ENCODE measurements at regions not wholly inside any gene's neighbourhood (a gene's known extent, or its start where the extent isn't known, plus 50 kb on each side); places are given as distances from the start of the nearest gene placed in this dataset.

- H3K36me3 ChIP-seq (ENCODE audit: control insufficient read depth, insufficient read depth, low read length): no peaks in the 10 kb centered on the region
- H3K9me3 ChIP-seq (ENCODE audit: control insufficient read depth, low read length): no peaks in the 10 kb centered on the region
- H3K4me3 ChIP-seq (ENCODE audit: insufficient read depth, low read depth, low read length, poor library complexity, severe bottlenecking): no peak overlapping the region
- no peak for DNase-seq
- H3K27me3 ChIP-seq (replicated peaks; ENCODE audit: control insufficient read depth, insufficient read depth, low read length, poor library complexity, severe bottlenecking): no peaks in the 10 kb centered on the region
- H3K27ac ChIP-seq (ENCODE audit: insufficient read depth, low read length, poor library complexity, severe bottlenecking): no peak overlapping the region
- no peaks in the 10 kb centered on the region for H3K4me1 ChIP-seq (ENCODE audit: control insufficient read depth, insufficient read depth, low read length, poor library complexity, severe bottlenecking)
These were observed 132.2 kb downstream of the SNX5 start for GRCh38 chr20:17836303-17836861.

DNA sequence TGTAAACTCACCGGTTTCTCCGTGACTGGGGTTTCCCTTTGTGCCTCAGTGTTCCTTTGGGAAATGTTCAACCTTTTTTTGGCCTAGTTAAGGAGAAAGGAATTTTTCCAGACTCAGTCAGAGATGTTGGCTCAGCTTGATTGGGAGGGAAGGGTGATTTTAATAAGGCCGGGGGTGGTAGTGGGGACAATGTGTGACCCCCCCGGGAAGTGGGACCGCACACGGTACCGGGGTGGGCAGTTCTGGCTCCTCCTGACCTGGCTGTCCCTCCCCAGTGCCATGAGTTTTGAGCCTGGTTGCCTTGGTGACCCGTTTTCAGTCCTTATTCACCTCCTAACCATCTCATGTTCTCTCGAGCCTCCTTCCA, 132.7 kb downstream of the SNX5 start:
- DNase-seq: no peak
- Histone ChIP-seq H3K4me3 (ENCODE audit: insufficient read depth, low read depth, low read length, poor library complexity, severe bottlenecking) (no peak overlapping the region), H3K36me3 (ENCODE audit: control insufficient read depth, insufficient read depth, low read length) (no peaks in the 10 kb centered on the region), H3K9me3 (ENCODE audit: control insufficient read depth, low read length) (no peaks in the 10 kb centered on the region), H3K4me1 (ENCODE audit: control insufficient read depth, insufficient read depth, low read length, poor library complexity, severe bottlenecking) (no peaks in the 10 kb centered on the region), H3K27ac (ENCODE audit: insufficient read depth, low read length, poor library complexity, severe bottlenecking) (no peak overlapping the region), H3K27me3 (replicated peaks; ENCODE audit: control insufficient read depth, insufficient read depth, low read length, poor library complexity, severe bottlenecking) (no peaks in the 10 kb centered on the region)

DNA sequence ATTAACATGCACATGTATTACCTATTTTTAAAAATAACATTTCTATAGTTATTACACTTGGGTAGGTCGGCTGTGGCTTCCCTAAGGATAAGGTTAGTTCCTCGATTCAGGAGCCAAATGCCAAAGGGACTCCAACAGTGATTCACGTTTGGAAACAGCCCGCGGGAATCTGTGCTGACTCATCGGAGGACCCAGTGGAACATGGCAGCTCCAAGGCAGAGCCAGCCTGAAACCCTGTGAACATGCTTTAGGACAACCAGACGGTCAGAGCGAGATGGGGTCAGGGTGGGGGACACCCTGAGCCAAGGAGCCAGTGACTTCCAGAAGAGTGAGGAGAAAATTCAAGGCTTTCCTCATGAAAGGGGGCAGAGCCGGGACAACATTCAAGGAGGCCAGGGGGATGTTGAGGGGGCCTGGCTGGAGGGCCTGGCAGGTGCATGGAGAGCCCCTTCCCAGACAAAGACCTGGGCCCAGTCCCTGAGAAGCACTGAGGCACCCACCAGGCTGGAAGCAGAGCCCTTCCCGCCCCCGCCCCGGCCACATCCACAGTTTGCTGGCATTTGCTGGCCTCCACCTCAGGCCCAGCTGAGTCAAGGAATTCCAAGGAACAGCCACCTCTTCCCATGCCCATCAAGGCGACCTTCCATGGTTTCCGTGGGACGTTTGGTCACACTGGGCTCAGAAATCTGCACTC, 133.2 kb downstream of the SNX5 start:
- Histone ChIP-seq H3K27ac (ENCODE audit: insufficient read depth, low read length, poor library complexity, severe bottlenecking) (no peak overlapping the region), H3K27me3 (replicated peaks; ENCODE audit: control insufficient read depth, insufficient read depth, low read length, poor library complexity, severe bottlenecking) (no peaks in the 10 kb centered on the region), H3K4me3 (ENCODE audit: insufficient read depth, low read depth, low read length, poor library complexity, severe bottlenecking) (no peak overlapping the region), H3K36me3 (ENCODE audit: control insufficient read depth, insufficient read depth, low read length) (no peaks in the 10 kb centered on the region), H3K9me3 (ENCODE audit: control insufficient read depth, low read length) (no peaks in the 10 kb centered on the region), H3K4me1 (ENCODE audit: control insufficient read depth, insufficient read depth, low read length, poor library complexity, severe bottlenecking) (no peaks in the 10 kb centered on the region)
- no peak for DNase-seq

DNA sequence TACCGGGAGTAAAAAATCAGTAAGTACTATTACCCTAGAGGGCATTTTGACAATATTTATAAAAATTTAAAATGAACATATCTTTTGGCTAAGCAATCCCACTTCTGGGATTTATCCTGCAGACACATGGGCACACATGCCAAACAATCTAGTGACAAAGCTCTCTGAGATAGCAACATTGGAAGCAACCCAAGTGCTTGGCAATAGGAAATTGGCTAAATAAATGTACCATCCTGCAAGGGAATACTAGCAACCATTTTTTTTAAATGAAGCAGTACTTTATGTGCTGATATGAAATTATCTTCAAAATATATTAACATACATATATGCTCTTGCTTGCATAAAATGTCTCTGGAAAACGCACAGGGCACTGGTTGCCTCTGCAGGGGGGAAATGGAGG, 133.8 kb downstream of the SNX5 start:
- DNase-seq: no peak
- no peaks in the 10 kb centered on the region for H3K36me3 ChIP-seq (ENCODE audit: control insufficient read depth, insufficient read depth, low read length)
- H3K27ac ChIP-seq (ENCODE audit: insufficient read depth, low read length, poor library complexity, severe bottlenecking): no peak overlapping the region
- no peaks in the 10 kb centered on the region for H3K27me3 ChIP-seq (replicated peaks; ENCODE audit: control insufficient read depth, insufficient read depth, low read length, poor library complexity, severe bottlenecking)
- H3K4me1 ChIP-seq (ENCODE audit: control insufficient read depth, insufficient read depth, low read length, poor library complexity, severe bottlenecking): no peaks in the 10 kb centered on the region
- no peak overlapping the region for H3K4me3 ChIP-seq (ENCODE audit: insufficient read depth, low read depth, low read length, poor library complexity, severe bottlenecking)
- H3K9me3 ChIP-seq (ENCODE audit: control insufficient read depth, low read length): no peaks in the 10 kb centered on the region

DNA sequence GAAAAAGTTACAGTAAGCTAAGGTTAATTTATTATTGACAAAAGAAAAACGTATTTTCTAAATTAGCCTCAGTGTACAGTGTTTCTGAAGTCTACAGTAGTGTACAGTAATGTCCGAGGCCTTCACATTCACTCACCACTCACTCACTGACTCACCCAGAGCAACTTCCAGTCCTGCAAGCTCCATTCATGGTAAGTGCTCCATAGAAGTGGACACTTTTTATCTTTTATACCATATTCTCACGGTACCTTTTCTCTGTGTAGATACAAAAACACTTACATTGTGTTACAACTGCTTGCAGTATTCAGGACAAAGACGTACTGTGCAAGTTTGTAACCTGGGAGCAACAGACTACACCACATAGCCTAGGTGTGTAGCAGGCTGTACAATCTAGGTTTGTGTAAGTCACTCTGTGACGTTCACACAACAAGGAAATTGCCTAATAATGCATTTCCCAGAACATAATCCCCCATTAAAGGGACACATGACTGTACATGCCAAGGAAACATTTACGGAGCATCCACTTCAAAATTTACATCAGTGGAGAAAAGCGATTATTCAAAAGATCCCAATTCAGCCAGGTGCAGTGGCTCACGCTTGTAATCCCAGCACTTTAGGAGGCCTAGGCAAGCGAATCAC, 133.4 kb downstream of the BANF2 start:
- H3K27ac ChIP-seq (ENCODE audit: insufficient read depth, low read length, poor library complexity, severe bottlenecking): no peak overlapping the region
- H3K4me1 ChIP-seq (ENCODE audit: control insufficient read depth, insufficient read depth, low read length, poor library complexity, severe bottlenecking): no peaks in the 10 kb centered on the region
- no peaks in the 10 kb centered on the region for H3K27me3 ChIP-seq (replicated peaks; ENCODE audit: control insufficient read depth, insufficient read depth, low read length, poor library complexity, severe bottlenecking)
- DNase-seq: no peak
- H3K36me3 ChIP-seq (ENCODE audit: control insufficient read depth, insufficient read depth, low read length): no peaks in the 10 kb centered on the region
- H3K9me3 ChIP-seq (ENCODE audit: control insufficient read depth, low read length): no peaks in the 10 kb centered on the region
- H3K4me3 ChIP-seq (ENCODE audit: insufficient read depth, low read depth, low read length, poor library complexity, severe bottlenecking): no peak overlapping the region

DNA sequence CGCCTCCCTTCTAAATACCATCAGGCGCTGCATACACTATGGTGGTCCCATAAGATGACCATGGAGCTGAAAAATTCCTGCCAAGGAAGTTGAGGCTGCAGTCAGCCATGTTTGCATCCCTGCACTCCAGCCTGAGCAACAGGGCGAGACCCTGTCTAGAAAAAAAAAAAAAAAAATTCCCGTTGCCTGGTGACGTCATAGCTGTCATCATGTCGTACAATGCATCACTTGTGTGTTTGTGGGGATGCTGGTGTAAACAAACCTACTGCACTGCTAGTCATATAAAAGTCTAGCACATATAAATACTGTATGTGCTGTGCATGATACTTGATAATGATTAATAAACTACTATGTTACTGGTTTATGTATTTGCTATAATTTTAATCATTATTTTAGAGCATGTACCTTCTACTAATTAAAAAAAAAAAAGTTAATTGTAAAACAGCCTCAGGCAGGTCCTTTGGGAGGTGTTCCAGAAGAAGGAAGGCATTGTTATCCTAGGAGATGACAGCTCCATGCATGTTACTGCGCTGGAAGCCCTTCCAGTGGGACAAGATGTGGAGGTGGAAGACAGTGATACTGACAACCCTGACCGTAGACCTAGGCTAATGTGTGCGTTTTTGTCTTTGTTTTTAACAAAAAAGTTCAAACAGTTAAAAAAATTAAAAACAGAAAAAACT, 132.6 kb downstream of the BANF2 start:
- H3K36me3 ChIP-seq (ENCODE audit: control insufficient read depth, insufficient read depth, low read length): no peaks in the 10 kb centered on the region
- DNase-seq: no peak
- no peak overlapping the region for H3K4me3 ChIP-seq (ENCODE audit: insufficient read depth, low read depth, low read length, poor library complexity, severe bottlenecking)
- H3K27me3 ChIP-seq (replicated peaks; ENCODE audit: control insufficient read depth, insufficient read depth, low read length, poor library complexity, severe bottlenecking): no peaks in the 10 kb centered on the region
- no peaks in the 10 kb centered on the region for H3K4me1 ChIP-seq (ENCODE audit: control insufficient read depth, insufficient read depth, low read length, poor library complexity, severe bottlenecking)
- H3K27ac ChIP-seq (ENCODE audit: insufficient read depth, low read length, poor library complexity, severe bottlenecking): no peak overlapping the region
- H3K9me3 ChIP-seq (ENCODE audit: control insufficient read depth, low read length): no peaks in the 10 kb centered on the region

GRCh38 chr20:17828598-17829144, 128.9 kb downstream of the BANF2 start:
- H3K36me3 ChIP-seq (ENCODE audit: control insufficient read depth, insufficient read depth, low read length): no peaks in the 10 kb centered on the region

DNA sequence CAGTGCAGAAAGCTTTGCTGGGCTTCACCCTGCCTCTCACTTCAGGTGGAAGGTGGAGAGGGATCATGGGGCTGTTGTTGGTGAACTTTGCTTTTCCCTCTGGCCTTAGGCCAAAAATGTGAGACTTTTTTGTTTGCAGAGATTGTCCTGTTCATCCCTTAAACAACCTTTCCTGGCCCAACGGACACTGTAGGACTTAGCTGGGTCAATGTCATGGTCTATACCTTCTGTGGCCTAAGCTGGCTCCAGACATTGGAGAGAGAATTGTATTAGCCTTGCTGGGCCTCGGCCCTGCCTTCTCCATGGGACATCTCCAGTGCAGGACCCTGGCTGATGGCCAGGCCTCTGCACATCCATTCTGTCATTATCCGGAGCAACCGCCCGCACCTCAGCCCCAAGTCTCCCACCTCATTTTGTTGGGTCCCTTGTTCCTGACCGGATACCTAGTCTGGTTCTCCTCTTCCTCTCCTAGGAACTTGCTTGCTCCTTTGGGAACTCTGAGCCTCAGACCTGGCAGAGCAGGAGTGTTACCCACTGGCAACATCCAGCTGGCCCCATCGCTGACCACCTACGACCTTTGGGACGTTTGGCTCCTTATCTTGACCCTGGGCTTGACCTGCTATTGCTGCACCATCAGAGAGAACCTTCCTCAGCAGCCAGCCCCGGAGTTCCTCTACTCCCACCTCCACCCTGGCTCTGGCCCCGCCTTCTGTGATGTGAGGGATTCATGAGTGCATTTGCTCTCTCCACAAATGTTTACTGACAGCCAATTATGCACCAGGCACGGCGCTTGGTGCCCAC, 128.2 kb downstream of the BANF2 start:
- H3K9me3 ChIP-seq (ENCODE audit: control insufficient read depth, low read length): no peaks in the 10 kb centered on the region
- no peaks in the 10 kb centered on the region for H3K36me3 ChIP-seq (ENCODE audit: control insufficient read depth, insufficient read depth, low read length)
- no peak overlapping the region for H3K4me3 ChIP-seq (ENCODE audit: insufficient read depth, low read depth, low read length, poor library complexity, severe bottlenecking)
- H3K4me1 ChIP-seq (ENCODE audit: control insufficient read depth, insufficient read depth, low read length, poor library complexity, severe bottlenecking): no peaks in the 10 kb centered on the region
- no peaks in the 10 kb centered on the region for H3K27me3 ChIP-seq (replicated peaks; ENCODE audit: control insufficient read depth, insufficient read depth, low read length, poor library complexity, severe bottlenecking)
- no peak overlapping the region for H3K27ac ChIP-seq (ENCODE audit: insufficient read depth, low read length, poor library complexity, severe bottlenecking)
- DNase-seq: no peak

More at GRCh38 chr20:17828598-17829144, 128.9 kb downstream of the BANF2 start:
- Histone ChIP-seq H3K4me3 (ENCODE audit: insufficient read depth, low read depth, low read length, poor library complexity, severe bottlenecking) (no peak overlapping the region), H3K27me3 (replicated peaks; ENCODE audit: control insufficient read depth, insufficient read depth, low read length, poor library complexity, severe bottlenecking) (no peaks in the 10 kb centered on the region), H3K4me1 (ENCODE audit: control insufficient read depth, insufficient read depth, low read length, poor library complexity, severe bottlenecking) (no peaks in the 10 kb centered on the region), H3K27ac (ENCODE audit: insufficient read depth, low read length, poor library complexity, severe bottlenecking) (no peak overlapping the region), H3K9me3 (ENCODE audit: control insufficient read depth, low read length) (no peaks in the 10 kb centered on the region)
- DNase-seq: no peak

DNA sequence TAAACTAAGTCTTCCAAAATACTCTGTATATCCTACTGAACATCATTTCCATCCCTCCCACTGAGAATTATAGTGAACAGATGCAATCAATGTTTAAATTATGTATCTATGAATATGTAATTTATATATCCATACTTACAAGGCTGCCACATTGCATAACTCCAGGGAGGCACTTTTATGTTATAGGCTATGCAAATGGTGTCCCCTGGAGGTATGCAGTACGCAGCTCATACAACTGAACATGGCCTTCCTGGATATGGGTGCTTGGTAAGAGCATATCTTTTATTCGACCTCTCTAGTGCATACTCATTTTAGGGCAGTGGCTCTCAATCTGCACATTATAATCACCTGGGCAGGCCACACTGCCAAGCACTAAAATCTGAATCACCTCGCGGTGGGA, 127.3 kb downstream of the BANF2 start:
- no peaks in the 10 kb centered on the region for H3K36me3 ChIP-seq (ENCODE audit: control insufficient read depth, insufficient read depth, low read length)
- no peaks in the 10 kb centered on the region for H3K27me3 ChIP-seq (replicated peaks; ENCODE audit: control insufficient read depth, insufficient read depth, low read length, poor library complexity, severe bottlenecking)
- no peaks in the 10 kb centered on the region for H3K4me1 ChIP-seq (ENCODE audit: control insufficient read depth, insufficient read depth, low read length, poor library complexity, severe bottlenecking)
- H3K9me3 ChIP-seq (ENCODE audit: control insufficient read depth, low read length): no peaks in the 10 kb centered on the region
- DNase-seq: no peak
- no peak overlapping the region for H3K27ac ChIP-seq (ENCODE audit: insufficient read depth, low read length, poor library complexity, severe bottlenecking)
- no peak overlapping the region for H3K4me3 ChIP-seq (ENCODE audit: insufficient read depth, low read depth, low read length, poor library complexity, severe bottlenecking)

Measured in effector memory CD4-positive, alpha-beta T cell (primary cell).